GM23338 (cell line): ENCODE measurements at regions not wholly inside any gene's neighbourhood (a gene's known extent, or its start where the extent isn't known, plus 50 kb on each side); places are given as distances from the start of the nearest gene placed in this dataset.

Source experiments
- ATAC-seq: fragments of 200-7000 bp; cut with Tn5 transposase; 3 replicates; pipeline ENCODE4 v1.9.1; 2020
- DNase-seq: peaks from one replicate; pipeline ENCODE4 v3.0.0-alpha.2; 2015; ENCODE audit warnings: low spot score
- H2AFZ ChIP-seq: fragments of 200-600 bp; sonication (generic); 2 replicates; pipeline ENCODE4 v1.8.0; 2016; ENCODE audit warnings: antibody characterized with exemption, mild to moderate bottlenecking, moderate library complexity
- H3F3A ChIP-seq: fragments of 200-600 bp; sonication (generic); replicated peaks from 2 replicates; pipeline ENCODE4 v1.8.0; 2017; ENCODE audit warnings: antibody characterized with exemption, mixed run types, low read depth
- H3K27ac ChIP-seq: fragments of 200-600 bp; sonication (generic); 2 replicates; pipeline ENCODE4 v1.6.1; 2016; ENCODE audit warnings: low read depth
- H3K27me3 ChIP-seq: fragments of 200-600 bp; sonication (generic); 2 replicates; pipeline ENCODE4 v1.8.0; 2016; ENCODE audit warnings: mild to moderate bottlenecking, mixed run types, moderate library complexity; ENCODE audit not compliant: insufficient read depth
- H3K36me3 ChIP-seq: fragments of 200-600 bp; sonication (generic); 2 replicates; pipeline ENCODE4 v1.8.0; 2016; ENCODE audit warnings: mild to moderate bottlenecking; ENCODE audit not compliant: insufficient read depth
- H3K4me1 ChIP-seq: fragments of 200-600 bp; sonication (generic); 2 replicates; pipeline ENCODE4 v1.8.0; 2016; ENCODE audit warnings: mild to moderate bottlenecking, moderate library complexity; ENCODE audit not compliant: insufficient read depth
- H3K4me2 ChIP-seq: fragments of 200-600 bp; sonication (generic); 2 replicates; pipeline ENCODE4 v1.7.1; 2017; ENCODE audit warnings: mixed run types
- H3K4me3 ChIP-seq: fragments of 200-600 bp; sonication (generic); 2 replicates; pipeline ENCODE4 v1.6.1; 2016; ENCODE audit warnings: mixed run types
- H3K79me2 ChIP-seq: fragments of 200-600 bp; sonication (generic); replicated peaks from 2 replicates; pipeline ENCODE4 v1.8.0; 2017; ENCODE audit warnings: mild to moderate bottlenecking; ENCODE audit not compliant: insufficient read depth
- H3K9me2 ChIP-seq: fragments of 200-600 bp; sonication (generic); 2 replicates; pipeline ENCODE4 v1.8.0; 2017; ENCODE audit not compliant: insufficient read depth
- H4K20me1 ChIP-seq: fragments of 200-600 bp; sonication (generic); replicated peaks from 2 replicates; pipeline ENCODE4 v1.8.0; 2017; ENCODE audit warnings: mild to moderate bottlenecking; ENCODE audit not compliant: insufficient read depth
- H3K27ac Mint-ChIP-seq: 2 replicates; pipeline ENCODE4 v1.8.0; 2020; ENCODE audit warnings: inconsistent platforms, mild to moderate bottlenecking, moderate library complexity, mixed read lengths
- H3K27me3 Mint-ChIP-seq: 3 replicates; pipeline ENCODE4 v1.8.0; 2022; ENCODE audit warnings: low read depth, mild to moderate bottlenecking, moderate library complexity, mixed read lengths, inconsistent platforms; ENCODE audit not compliant: insufficient read depth, poor library complexity
- H3K36me3 Mint-ChIP-seq: 3 replicates; pipeline ENCODE4 v1.8.0; 2021; ENCODE audit warnings: low read depth, mild to moderate bottlenecking, inconsistent platforms, moderate library complexity, mixed read lengths
- H3K4me1 Mint-ChIP-seq: 3 replicates; pipeline ENCODE4 v1.8.0; 2020; ENCODE audit warnings: mild to moderate bottlenecking, inconsistent platforms, mixed read lengths
- H3K4me3 Mint-ChIP-seq: 3 replicates; pipeline ENCODE4 v1.8.0; 2021; ENCODE audit warnings: moderate library complexity, mild to moderate bottlenecking, inconsistent platforms, mixed read lengths
- H3K9me3 Mint-ChIP-seq: 3 replicates; pipeline ENCODE4 v1.8.0; 2020; ENCODE audit warnings: moderate library complexity, mild to moderate bottlenecking, inconsistent platforms, mixed read lengths
- CREB1 ChIP-seq: fragments of 250-450 bp; sonication (Bioruptor Pico); IDR thresholded peaks from 2 replicates; pipeline ENCODE4 v1.5.0; 2020; ENCODE audit warnings: low read depth, mild to moderate bottlenecking, moderate library complexity
- CTCF ChIP-seq, 2 experiments: fragments of 200-600 bp in 1 of 2; sonication (generic) in 1 of 2; conservative IDR thresholded peaks; 2 replicates each; pipeline versions ENCODE4 v1.5.1 to v1.6.1; 2016 to 2017; ENCODE audit warnings: antibody characterized with exemption in 2 of 2, low read depth in 2 of 2, mild to moderate bottlenecking in 2 of 2, moderate library complexity in 1 of 2
- ETS1 ChIP-seq: IDR thresholded peaks from 2 replicates; pipeline ENCODE4 v1.6.1; 2016; ENCODE audit warnings: antibody characterized with exemption
- EZH2 ChIP-seq: fragments of 200-600 bp; sonication (generic); IDR thresholded peaks from one replicate; pipeline ENCODE4 v1.8.0; 2017; ENCODE audit warnings: antibody characterized with exemption, mild to moderate bottlenecking, low read depth; ENCODE audit not compliant: unreplicated experiment
- EZH2phosphoT487 ChIP-seq: fragments of 200-600 bp; sonication (generic); IDR thresholded peaks from one replicate; pipeline ENCODE4 v1.8.1; 2018; ENCODE audit warnings: antibody characterized with exemption; ENCODE audit not compliant: unreplicated experiment
- JUNB ChIP-seq: IDR thresholded peaks from one replicate; pipeline ENCODE4 v1.6.1; 2016; ENCODE audit warnings: antibody characterized with exemption; ENCODE audit not compliant: unreplicated experiment
- NANOG ChIP-seq: IDR thresholded peaks from 2 replicates; pipeline ENCODE4 v1.6.1; 2016; ENCODE audit warnings: antibody characterized with exemption, borderline replicate concordance
- POLR2AphosphoS5 ChIP-seq: IDR thresholded peaks from 2 replicates; pipeline ENCODE4 v1.6.1; 2016; ENCODE audit warnings: antibody characterized with exemption, low read depth
- REST ChIP-seq: IDR thresholded peaks from one replicate; pipeline ENCODE4 v1.6.1; 2018; ENCODE audit warnings: antibody characterized with exemption; ENCODE audit not compliant: unreplicated experiment
- STAT1 ChIP-seq: IDR thresholded peaks from one replicate; pipeline ENCODE4 v1.6.1; 2016; ENCODE audit warnings: antibody characterized with exemption; ENCODE audit not compliant: unreplicated experiment
- ZNF114 ChIP-seq: fragments of 250-450 bp; sonication (Bioruptor Pico); IDR thresholded peaks from 2 replicates; pipeline ENCODE4 v1.5.0; 2020; ENCODE audit warnings: mild to moderate bottlenecking, moderate library complexity
- ZNF331 ChIP-seq: fragments of 250-450 bp; sonication (Bioruptor Pico); IDR thresholded peaks from 2 replicates; pipeline ENCODE4 v1.5.0; 2020; ENCODE audit warnings: low read depth, mild to moderate bottlenecking, moderate library complexity

- TF ChIP-seq ZNF331 (CRISPR knock-in tag) (no peak), CTCF (conservative IDR thresholded peaks at IDR 0.05; ENCODE audit: low read depth in 2 of 2) (no peak), CREB1 (no peak), EZH2 (no peak), NANOG (no peak), JUNB (no peak), EZH2phosphoT487 (no peak), STAT1 (no peak), ZNF114 (CRISPR knock-in tag) (no peak), POLR2AphosphoS5 (no peak), REST (no peak)
Measured at GRCh38 chr2:40564184-40564583, 112.3 kb upstream of the SLC8A1 start (continued).

DNA sequence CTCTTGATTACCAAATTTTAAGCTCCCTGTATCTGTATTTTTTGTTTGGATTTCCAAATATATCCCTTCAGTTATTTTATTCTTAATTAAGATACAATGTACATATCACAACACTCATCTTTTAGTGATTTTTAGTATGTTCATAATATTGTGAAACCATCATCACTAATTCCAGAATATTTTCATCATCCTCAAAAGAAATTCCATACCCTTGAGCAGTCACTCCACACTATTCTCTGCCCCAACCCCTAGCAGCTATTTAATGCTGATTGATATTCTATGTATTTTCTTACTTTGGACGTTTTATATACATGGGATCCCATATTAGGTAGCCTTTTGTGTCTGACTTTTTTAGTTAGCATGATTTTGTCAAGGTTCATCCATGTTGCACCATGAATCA, 127.4 kb upstream of the SLC8A1 start:
- Histone ChIP-seq H4K20me1 (no peaks in the 10 kb centered on the region), H3K27ac (no peak overlapping the region), H3K79me2 (no peaks in the 10 kb centered on the region), H3F3A (no peaks in the 10 kb centered on the region), H3K4me2 (no peak overlapping the region), H3K4me3 (no peak overlapping the region), H3K9me2 (no peaks in the 10 kb centered on the region; the same call in 1 of the 2 replicates), H2AFZ (no peak overlapping the region), H3K36me3 (no peaks in the 10 kb centered on the region), H3K27me3 (no peaks in the 10 kb centered on the region), H3K4me1 (no peaks in the 10 kb centered on the region)
- Mint-ChIP-seq H3K4me3 (no peak overlapping the region), H3K9me3 (no peaks in the 10 kb centered on the region; the same call in 2 of the 3 replicates), H3K4me1 (no peaks in the 10 kb centered on the region), H3K36me3 (no peaks in the 10 kb centered on the region), H3K27me3 (no peaks in the 10 kb centered on the region), H3K27ac (no peak overlapping the region)
- DNase-seq = no peak
- no peak for ATAC-seq
- TF ChIP-seq JUNB (no peak), NANOG (no peak), ETS1 (no peak), CREB1 (no peak), REST (no peak), EZH2phosphoT487 (no peak), STAT1 (no peak), ZNF331 (CRISPR knock-in tag) (no peak), CTCF (conservative IDR thresholded peaks at IDR 0.05; ENCODE audit: low read depth in 2 of 2) (no peak), POLR2AphosphoS5 (no peak), ZNF114 (CRISPR knock-in tag) (no peak)
